HG03280 (cell line): ENCODE measurements at regions not wholly inside any gene's neighbourhood (a gene's known extent, or its start where the extent isn't known, plus 50 kb on each side); places are given as distances from the start of the nearest gene placed in this dataset.
"Not testable (repeated sequence)": the region's sequence is repeated elsewhere in the genome, so short reads cannot be mapped to it uniquely, and the experiment has no call there.

ENCODE experiments used
- ATAC-seq: cut with Tn5 transposase; IDR thresholded peaks from one replicate; pipeline ENCODE4 v1.9.1; 2021; ENCODE audit warnings: mild to moderate bottlenecking, moderate library complexity; ENCODE audit not compliant: unreplicated experiment

DNA sequence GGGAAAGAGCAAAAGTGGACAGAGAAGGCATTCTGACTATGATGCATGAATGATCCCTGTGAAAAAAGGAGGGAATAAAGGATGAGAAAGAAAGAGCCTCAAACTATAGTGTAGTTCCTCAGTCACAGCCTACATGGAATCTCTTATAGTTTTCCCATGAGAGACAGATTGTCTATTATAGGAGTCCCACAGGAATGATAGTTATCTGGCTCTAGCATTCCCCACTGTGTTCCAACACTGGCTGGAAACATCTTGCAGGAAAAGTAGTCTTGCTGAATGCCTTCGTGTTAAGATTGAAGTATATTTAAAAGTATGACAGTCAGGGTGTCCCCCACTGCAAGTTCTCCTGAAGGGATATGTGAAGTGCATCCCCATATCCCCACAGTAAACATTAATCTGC is 641.5 kb upstream of the NECTIN3 start:
- no peak for ATAC-seq

DNA sequence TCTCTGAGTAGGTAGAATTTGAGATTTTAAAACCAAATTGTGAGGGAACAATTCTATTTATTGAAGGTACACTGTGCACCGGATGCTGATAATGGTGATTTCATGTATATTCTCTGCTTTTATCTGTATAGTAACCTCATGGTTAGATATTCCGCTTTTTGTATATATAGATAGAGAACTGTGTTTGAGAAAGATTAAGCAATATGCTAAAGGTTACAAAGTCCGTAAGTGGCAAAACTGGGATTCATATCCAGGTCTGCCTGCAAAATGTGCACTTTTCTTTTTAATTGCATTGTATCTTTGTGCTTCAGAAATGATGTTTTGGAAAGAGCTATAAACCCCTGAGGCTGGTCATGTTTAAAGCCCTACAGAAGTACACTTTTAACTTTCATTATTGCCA is 635.4 kb upstream of the NECTIN3 start:
- no peak for ATAC-seq

DNA sequence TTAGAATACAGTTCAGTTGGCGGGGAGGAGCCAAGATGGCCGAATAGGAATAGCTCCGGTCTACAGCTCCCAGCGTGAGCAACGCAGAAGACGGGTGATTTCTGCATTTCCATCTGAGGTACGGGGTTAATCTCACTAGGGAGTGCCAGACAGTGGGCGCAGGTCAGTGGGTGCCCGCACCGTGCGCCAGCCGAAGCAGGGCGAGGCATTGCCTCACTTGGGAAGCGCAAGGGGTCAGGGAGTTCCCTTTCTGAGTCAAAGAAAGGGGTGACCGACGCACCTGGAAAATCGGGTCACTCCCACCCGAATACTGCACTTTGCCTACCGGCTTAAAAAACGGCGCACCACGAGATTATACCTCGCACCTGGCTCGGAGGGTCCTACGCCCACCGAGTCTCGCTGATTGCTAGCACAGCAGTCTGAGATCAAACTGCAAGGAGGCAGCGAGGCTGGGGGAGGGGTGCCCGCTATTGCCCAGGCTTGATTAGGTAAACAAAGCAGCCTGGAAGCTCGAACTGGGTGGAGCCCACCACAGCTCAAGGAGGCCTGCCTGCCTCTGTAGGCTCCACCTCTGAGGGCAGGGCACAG is 631.5 kb upstream of the NECTIN3 start:
- not testable (repeated sequence) for ATAC-seq

DNA sequence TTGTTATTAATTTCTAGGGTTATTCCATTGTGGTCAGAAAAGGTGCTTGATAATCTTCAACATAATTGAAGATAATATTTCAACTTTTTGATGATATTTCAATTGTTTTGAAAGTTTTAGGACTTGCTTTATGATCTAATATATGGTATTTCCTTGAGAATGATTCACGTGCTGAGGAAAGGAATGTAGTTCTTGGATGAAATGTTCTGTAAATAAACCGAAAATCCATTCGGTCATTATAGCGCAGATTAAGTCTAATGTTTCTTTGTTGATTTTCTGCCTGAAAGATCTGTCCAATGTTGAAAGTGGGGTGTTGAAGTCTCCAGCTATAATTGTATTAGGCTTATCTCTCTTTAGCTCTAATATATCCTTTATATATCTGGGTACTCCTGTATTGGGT is 617.5 kb upstream of the NECTIN3 start:
- ATAC-seq = no peak

DNA sequence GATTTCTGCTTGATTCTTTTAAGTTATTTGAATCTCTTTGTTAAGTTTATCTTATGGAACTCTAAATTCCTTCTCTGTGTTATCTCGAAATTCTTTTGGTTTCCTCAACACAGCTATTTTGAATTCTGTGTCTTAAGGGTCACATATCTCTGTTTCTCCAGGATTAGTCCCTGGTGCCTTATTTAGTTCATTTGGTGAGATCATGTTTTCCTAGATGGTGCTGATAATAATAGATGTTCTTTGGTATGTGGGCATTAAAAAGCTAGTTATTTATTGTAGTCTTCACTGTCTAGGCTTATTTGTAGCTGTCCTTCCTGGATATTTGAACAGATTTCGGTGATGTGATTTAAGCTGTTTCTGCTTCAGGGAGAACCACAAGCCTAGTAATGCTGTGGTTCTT is 615.6 kb upstream of the NECTIN3 start:
- no peak for ATAC-seq

DNA sequence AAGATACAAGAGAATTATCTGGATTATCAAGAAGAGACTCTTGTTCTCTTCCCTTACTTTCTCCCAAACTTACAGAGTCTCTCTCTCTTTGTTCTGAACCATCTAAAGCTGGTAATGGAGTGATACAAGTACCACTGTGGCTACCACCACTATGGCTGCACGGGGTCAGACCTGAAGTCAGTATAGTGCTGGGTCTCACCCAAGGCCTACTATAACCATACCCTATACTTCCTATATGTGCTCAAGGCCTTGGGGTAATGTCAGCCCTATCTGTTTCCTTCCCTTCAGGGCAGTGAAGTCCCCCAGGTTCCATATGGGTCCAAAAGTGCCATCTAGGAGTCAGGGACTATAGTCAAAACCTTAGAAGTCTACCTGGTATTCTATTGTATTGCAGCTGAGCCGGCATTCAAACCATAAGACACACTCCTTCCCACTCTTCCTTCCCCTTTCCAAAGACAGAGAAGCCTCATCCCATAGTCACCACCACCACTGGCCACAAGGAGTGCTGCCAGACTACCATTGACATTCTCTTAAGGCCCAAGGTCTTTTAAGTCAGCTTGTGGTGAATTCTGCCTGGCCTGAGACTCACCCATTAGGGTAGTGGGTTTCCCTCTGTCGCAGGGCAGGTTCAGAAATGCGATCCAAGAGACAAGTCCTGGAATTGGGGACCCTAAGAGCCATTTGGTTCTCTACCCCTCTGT is 615.0 kb upstream of the NECTIN3 start:
- no peak for ATAC-seq

DNA sequence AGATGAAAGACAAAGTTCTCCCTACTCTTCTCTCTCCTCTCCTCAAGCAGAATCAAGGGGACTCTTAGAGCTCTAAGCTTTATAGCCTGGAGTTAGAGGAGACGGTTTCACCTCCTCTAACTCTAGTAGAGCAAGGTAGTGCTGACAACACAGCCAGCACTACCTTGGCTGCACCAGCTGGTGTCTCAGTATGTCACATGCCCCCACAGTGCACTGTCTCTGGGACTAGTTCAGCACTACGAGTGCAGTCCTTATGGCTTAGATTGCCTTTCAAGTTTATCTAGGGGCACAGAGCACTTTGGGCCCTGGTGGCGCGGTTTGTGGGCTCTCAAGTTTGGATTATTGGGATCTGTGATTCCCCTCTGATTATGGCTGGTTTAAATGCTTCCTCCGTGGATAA is 614.1 kb upstream of the NECTIN3 start:
- no peak for ATAC-seq

DNA sequence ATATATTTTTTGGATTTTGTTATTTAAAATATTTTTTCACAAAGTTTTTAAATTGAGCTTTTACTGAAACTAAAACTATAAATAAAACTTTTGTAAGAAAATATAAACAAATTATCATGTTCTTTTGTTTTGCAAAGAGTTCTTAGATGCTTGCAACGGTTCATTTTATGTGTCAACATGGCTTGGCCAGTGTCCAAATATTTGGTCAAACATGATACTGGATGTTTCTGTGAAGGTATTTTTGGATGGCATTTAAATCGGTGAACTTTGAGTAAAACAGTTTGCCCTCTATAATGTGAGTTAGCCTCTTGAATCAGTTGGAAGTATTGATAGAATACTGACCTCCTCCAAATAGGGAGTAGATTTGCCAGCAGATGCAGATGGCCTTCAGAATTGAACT is 612.6 kb upstream of the NECTIN3 start:
- no peak for ATAC-seq

DNA sequence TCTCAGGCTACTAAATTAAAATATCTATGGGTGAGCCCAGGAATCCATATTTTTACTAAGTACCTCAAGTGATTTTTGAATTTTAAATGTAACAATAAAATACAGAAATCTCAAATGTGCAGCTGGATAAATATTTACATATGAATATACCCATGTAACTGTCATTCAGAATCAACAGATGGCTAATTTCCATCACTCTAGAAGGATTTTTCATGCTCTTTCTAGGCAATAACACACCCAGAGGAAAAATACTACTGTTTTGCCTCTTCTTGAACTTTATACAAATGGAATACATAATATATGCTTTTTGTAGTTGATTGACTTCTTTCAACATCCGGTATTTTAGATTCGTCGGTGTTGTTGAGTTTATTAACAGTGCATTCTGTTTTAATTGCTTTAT is 601.3 kb upstream of the NECTIN3 start:
- ATAC-seq = no peak

DNA sequence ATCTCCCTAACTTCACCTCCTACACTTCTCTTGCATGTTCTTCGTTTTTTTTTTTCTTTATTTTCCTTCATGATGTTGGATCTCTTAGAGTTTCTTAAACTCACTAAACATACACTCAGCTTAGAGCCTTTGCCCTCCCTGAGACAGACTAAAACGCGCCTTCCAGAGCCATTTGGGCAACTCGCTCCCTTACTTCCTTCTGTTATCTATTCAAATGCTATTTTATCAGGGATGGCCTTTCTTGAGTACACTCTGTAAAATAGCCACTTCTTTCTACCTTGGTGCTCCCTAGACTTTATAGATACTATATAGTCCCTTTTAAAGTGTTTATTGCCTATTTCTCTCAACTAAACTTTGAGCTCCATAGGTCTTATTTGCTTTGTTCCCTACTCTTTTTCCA is 598.2 kb upstream of the NECTIN3 start:
- no peak for ATAC-seq

DNA sequence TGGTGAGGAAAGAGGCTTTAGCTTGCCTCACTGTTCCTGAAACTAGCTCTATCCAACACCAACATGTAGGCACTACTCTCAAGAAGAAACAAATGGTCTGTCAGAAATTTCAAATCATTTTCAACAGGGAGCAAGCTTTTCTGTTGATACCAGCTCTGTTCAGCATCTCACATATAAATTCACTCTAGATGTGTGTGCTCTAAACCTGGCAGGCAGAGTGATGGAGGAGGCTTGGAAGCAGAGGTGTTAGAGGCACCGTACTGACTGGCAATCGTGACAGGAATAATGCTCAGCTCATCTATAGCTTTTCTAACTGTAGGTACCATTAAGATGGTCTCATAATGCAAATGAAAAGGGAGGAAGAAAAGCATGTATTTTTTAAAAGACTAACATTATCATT is 597.2 kb upstream of the NECTIN3 start:
- ATAC-seq = no peak

DNA sequence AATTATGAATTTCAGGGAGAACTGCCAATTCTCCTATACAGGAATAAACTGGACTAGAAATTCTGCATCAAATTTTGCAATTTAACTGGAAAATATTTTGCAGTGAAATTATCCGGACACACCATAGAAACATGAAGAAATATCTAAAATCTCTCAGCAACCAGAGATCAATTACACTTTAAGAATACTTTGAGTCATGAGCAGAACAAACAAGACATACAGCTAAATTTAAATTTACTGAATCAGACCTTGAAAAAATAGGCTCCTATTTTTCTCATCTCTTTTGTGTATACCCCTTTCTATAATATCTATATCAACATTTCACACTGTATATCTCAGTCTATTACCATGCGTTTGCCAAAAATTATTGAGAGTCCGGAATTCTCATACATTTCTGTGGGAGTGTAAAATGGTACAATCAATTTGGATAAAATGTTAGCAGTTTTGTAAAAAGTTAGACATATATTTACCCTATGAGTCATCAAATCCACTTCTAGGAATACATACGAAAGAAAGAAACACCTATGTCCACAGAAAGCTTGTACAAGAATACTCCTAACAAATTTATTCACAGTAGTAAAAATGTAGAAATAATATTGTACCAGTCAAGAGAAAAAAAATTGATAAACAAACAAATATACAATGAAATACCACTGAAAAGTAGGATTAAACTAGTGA is 593.1 kb upstream of the NECTIN3 start:
- no peak for ATAC-seq

DNA sequence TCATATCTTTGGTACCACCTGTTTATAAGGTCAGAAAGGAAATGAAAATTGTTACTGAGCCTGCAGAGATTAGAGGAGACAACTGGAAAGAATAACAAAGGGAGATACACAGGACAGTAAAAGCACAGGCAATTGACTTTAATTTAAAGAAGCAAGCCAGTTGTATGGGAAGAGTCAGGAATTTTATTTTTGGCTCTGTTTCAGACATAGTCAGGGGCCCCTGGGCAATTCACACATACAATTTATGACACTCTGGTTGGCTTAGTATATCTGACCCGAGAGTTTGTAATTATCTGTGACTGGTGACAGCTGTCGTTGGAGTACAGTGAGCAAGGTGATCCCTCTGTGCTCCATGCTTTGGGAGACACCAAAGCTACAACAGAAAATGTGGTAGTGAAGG is 591.9 kb upstream of the NECTIN3 start:
- no peak for ATAC-seq

DNA sequence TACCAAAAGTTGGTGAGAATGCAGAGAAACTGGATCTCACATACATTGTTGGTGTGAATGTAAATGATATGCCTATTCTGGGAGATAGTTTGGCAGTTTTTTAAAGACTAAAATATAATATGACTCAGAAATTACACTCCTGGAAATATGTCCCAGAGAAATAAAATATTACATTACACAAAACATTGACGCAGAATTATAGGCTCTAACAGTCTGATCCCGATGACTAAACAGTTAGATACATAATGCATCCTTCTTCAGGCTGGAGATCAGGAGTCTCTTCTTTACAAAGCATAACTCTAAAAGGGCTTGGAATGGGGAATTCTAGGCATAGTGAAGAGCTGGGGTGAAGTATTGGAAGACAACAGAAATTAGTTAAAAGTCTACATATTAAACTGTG is 586.2 kb upstream of the NECTIN3 start:
- ATAC-seq = no peak

DNA sequence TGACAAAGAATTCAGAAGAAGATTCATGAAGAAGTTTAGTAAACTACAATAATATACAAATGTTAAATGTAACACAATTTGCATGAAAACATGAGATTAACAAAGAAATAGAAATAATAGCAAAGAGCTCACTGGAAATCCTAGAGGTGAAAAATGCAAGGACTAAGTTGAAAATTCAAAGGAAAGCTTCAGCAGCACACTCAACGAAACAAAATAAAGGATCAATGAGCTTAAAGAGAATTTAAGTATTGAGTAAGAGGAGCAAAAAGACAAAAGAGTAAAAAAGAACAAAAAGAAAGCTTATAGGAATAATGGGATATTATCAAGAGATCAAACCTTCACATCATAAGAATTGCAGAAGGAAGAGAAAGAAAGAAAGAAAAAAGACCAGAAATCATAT is 583.8 kb upstream of the NECTIN3 start:
- no peak for ATAC-seq

DNA sequence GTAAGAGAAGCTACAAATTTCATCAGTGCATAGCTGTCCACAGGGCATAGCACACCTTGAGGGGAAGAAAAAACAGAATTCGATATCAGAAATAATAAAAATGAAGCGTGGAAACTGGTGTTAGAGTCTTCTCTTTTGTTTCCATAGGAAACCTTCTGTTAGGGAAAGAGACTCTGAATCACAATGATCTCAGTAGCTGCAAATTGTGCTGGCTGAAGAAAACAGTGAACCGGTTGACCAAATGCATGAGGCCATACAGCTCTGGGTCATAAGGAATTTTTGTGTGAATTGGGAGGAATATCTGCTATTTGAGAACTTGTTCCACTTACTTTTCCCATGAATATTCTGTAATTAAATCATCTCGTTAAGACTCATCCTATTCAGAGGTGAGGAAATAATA is 580.2 kb upstream of the NECTIN3 start:
- no peak for ATAC-seq

DNA sequence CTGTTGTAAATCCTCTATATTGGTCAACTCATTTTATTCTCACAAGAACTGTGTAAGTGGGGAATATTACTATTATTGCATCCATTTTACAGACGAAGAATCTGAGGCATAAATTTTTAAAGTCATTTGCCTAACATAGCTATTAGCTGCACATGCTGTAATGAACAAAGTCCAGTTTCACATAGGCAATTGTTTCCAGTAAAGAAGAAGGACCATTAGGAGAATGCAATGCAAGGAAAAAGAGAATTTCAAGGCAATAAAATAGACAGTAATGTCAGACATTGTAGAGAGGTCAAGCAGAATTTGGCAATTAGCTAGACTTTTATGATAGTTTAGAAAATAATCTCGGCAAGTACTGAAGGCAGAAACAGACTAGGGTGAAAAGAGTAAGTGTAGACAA is 578.7 kb upstream of the NECTIN3 start:
- ATAC-seq = no peak

DNA sequence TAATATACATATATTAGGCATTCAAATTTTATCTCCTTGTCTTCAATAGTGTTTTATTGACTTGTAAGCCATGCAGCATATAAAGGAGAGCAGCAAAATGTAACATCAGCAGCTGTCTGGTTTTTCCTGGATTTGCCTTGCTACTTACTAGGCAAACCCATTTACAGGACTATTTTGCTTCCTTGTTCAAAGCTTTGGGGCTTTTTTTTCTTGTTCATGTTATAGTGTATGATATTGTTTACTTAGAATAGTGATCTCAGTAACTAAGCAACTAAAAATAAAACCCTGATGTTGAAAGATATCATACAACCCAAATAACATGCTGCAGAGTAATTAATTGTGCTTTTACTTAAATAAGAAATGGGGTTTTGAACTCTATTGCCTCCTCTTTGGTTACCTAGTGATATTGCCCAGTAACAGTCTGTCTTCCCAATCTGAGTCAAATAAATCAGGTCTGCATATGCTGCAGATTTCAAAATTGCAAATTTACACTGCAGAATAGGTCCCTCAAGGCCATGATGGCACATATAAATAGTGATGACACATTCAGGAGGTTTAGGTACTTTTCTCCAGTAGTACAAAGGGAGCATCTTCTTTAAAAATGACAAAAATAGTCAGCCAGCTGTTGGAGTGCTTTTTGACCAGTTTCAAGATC is 578.1 kb upstream of the NECTIN3 start:
- no peak for ATAC-seq

DNA sequence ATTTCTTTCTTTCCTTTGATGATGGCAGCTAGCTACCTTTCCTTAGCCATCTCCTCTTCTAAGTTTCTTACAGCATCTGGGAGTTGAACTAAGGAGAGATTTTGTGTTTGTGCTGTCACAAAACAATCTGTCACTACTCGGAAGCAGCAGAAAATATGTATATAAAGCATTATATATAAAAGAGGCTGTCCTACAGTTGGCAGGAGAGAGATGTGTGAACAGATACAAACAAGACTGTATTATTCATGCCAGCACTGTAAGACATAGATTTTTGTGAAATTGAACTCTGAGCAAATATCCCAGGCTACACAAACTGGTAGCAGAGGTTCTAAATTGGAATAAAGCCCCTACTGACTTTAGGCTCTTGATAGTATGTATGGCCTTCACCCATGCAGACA is 577.5 kb upstream of the NECTIN3 start:
- ATAC-seq = no peak

DNA sequence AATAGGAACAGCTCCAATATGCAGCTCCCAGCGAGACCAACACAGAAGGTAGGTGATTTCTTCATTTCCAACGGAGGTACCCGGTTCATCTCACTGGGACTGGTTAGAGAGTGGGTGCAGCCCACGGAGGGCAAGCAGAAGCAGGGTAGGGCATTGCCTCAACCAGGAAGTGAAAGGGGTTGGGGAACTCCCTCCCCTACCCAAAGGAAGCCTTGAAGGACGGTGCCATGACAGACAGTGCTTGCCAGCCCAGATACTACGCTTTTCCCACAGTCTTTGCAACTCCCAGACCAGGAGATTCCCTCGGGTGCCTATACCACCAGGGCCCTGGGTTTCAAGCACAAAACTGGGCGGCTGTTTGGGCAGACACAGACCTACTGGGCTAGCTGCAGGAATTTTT is 576.9 kb upstream of the NECTIN3 start:
- ATAC-seq = no peak

DNA sequence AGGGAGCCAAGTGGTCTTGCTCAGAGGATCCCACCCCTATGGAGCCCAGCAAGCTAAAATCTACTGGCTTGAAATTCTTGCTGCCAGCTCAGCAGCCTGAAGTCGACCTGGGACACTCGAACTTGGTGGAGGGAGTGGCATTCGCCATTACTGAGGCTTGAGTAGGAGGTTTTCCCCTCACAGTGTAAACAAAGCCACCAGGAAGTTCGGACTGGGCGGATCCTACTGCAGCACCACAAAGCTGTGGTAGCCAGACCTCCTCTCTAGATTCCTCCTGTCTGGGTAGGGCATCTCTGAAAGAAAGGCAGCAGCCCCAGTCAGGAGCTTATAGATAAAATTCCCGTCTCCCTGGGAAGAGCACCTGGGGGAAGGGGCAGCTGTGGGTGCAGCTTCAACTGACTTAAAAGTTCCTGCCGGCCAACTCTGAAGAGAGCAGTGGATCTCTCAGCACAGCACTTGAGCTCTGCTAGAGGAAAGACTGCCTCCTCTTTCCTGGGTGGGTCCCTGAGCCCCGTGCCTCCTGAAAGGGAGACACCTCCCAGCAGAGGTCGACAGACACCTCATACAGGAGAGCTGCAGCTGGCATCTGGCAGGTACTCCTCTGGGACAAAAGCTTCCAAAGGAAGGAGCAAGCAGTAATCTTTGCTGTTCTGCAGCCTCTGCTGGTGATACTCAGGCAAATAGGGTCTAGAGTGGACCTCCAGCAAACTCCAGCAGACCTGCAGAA is 576.3 kb upstream of the NECTIN3 start:
- no peak for ATAC-seq
